A673 (cell line): ENCODE measurements at regions not wholly inside any gene's neighbourhood (a gene's known extent, or its start where the extent isn't known, plus 50 kb on each side); places are given as distances from the start of the nearest gene placed in this dataset.
A peak's percentile ranks its signal among the peaks of the same experiment; 100 is the strongest.

ENCODE experiments used
- BruUV-seq: library from RNA; stranded (reverse); fragments of 400-500 nt; replicated peaks from 2 replicates; lab custom pipeline; 2021; lab: Mats Ljungman, UMichigan
- CTCF ChIA-PET: fragments of 300-600 bp; sonication (Branson Sonifier 250); formaldehyde crosslinking; loops from one replicate; lab custom pipeline; 2022; ENCODE audit warnings: antibody characterized with exemption; lab: Charles Lee
- POLR2A ChIA-PET: fragments of 300-600 bp; sonication (Branson Sonifier 250); formaldehyde crosslinking; loops from one replicate; lab custom pipeline; 2022; ENCODE audit warnings: antibody characterized with exemption; ENCODE audit not compliant: low non-redundant PET; lab: Charles Lee
- DNase-seq: peaks from one replicate; pipeline ENCODE4 v3.0.0-alpha.2; 2015; ENCODE audit warnings: low spot score
- H3K27ac ChIP-seq: fragments of 200-600 bp; sonication (generic); 2 replicates; pipeline ENCODE4 v1.5.1; 2016; ENCODE audit warnings: mixed run types, low read depth, mild to moderate bottlenecking, mixed read lengths, antibody characterized with exemption, low read length; ENCODE audit not compliant: poor library complexity, severe bottlenecking
- H3K27me3 ChIP-seq: fragments of 200-600 bp; sonication (generic); replicated peaks from 2 replicates; pipeline ENCODE4 v1.6.1; 2017; ENCODE audit warnings: mixed run types, low read depth, mild to moderate bottlenecking, mixed read lengths, antibody characterized with exemption, low read length; ENCODE audit not compliant: insufficient read depth, poor library complexity
- H3K36me3 ChIP-seq: fragments of 200-600 bp; sonication (generic); 2 replicates; pipeline ENCODE4 v1.6.1; 2016; ENCODE audit warnings: mixed run types, mild to moderate bottlenecking, mixed read lengths, antibody characterized with exemption, low read length; ENCODE audit not compliant: insufficient read depth, poor library complexity, severe bottlenecking
- H3K4me1 ChIP-seq: fragments of 200-600 bp; sonication (generic); 2 replicates; pipeline ENCODE4 v1.6.1; 2017; ENCODE audit warnings: mixed run types, mild to moderate bottlenecking, mixed read lengths, antibody characterized with exemption, low read length; ENCODE audit not compliant: insufficient read depth, poor library complexity, severe bottlenecking
- H3K4me3 ChIP-seq: fragments of 200-600 bp; sonication (generic); 2 replicates; pipeline ENCODE4 v1.5.1; 2016; ENCODE audit warnings: low read depth, mixed run types, mild to moderate bottlenecking, mixed read lengths, low read length; ENCODE audit not compliant: poor library complexity, severe bottlenecking
- H3K9me3 ChIP-seq: fragments of 200-600 bp; sonication (generic); 2 replicates; pipeline ENCODE4 v1.6.1; 2016; ENCODE audit warnings: mixed run types, low read depth, mild to moderate bottlenecking, mixed read lengths, antibody characterized with exemption, low read length; ENCODE audit not compliant: poor library complexity, severe bottlenecking
- EZH2 ChIP-seq: fragments of 200-600 bp; sonication (generic); IDR thresholded peaks from 2 replicates; pipeline ENCODE4 v1.6.1; 2017; ENCODE audit warnings: borderline replicate concordance, low read depth, mild to moderate bottlenecking, mixed read lengths, antibody characterized with exemption, low read length; ENCODE audit not compliant: poor library complexity, severe bottlenecking
- intact Hi-C: fragments of 100-400 bp; cut with micrococcal nuclease; formaldehyde crosslinking; loops from one replicate; pipeline ENCODE4 v1.10.0; 2022; ENCODE audit not compliant: unreplicated experiment
- TF ChIP-seq, protein P1 (sequence below): fragments of 300-800, 200-600 bp; sonication (generic); conservative IDR thresholded peaks from 2 replicates; pipeline ENCODE4 v1.5.1; 2017; ENCODE audit warnings: low read depth, mild to moderate bottlenecking, antibody characterized with exemption, low read length, moderate library complexity, mixed read lengths

GRCh38 chr10:55426138-55426537 is 625.1 kb upstream of the PCDH15 start:
- Histone ChIP-seq H3K27me3 (no peaks in the 10 kb centered on the region), H3K27ac (no peak overlapping the region), H3K36me3 (no peaks in the 10 kb centered on the region), H3K9me3 (peaks cover 5% of the 10 kb centered on the region), H3K4me3 (no peak overlapping the region), H3K4me1 (no peaks in the 10 kb centered on the region)
- TF ChIP-seq, protein P1, sequence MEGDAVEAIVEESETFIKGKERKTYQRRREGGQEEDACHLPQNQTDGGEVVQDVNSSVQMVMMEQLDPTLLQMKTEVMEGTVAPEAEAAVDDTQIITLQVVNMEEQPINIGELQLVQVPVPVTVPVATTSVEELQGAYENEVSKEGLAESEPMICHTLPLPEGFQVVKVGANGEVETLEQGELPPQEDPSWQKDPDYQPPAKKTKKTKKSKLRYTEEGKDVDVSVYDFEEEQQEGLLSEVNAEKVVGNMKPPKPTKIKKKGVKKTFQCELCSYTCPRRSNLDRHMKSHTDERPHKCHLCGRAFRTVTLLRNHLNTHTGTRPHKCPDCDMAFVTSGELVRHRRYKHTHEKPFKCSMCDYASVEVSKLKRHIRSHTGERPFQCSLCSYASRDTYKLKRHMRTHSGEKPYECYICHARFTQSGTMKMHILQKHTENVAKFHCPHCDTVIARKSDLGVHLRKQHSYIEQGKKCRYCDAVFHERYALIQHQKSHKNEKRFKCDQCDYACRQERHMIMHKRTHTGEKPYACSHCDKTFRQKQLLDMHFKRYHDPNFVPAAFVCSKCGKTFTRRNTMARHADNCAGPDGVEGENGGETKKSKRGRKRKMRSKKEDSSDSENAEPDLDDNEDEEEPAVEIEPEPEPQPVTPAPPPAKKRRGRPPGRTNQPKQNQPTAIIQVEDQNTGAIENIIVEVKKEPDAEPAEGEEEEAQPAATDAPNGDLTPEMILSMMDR = no peak
- no peak for TF ChIP-seq EZH2
- ChIA-PET POLR2A (no interaction called here), CTCF (no interaction called here)
- no TSS peak for BruUV-seq
- DNase-seq = no peak
- intact Hi-C loops = no loop called here

DNA sequence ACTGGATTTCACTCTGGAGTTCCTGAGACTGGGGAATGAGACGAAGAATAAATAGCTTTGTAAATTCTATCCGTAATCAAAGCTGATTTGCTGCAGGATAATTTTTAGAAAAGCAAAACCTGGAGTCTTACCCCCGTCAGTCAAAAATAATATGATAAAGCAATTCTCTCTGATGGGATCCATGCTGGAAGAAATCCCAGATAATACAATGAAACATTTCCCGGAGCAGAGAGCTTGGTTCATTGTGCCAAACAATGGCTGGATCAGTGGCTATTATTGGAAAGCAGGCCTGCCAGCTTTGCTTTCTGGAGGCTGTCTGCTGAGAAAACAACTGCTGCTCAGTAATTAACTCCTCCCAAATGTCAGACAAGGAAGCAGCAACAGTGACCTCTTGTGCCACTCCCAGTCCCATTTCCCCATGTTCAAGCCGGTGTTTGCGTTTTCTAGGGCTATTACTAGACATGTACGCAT is 609.4 kb upstream of the PCDH15 start:
- H3K9me3 ChIP-seq = peaks cover 3% of the 10 kb centered on the region
- no peaks in the 10 kb centered on the region for H3K27me3 ChIP-seq
- DNase-seq = peak; percentile 0
- H3K4me3 ChIP-seq = no peak overlapping the region
- intact Hi-C loops = no loop called here
- TF ChIP-seq EZH2 = no peak
- TF ChIP-seq, protein P1 = no peak
- no peaks in the 10 kb centered on the region for H3K4me1 ChIP-seq
- no peaks in the 10 kb centered on the region for H3K36me3 ChIP-seq
- POLR2A ChIA-PET = no interaction called here
- H3K27ac ChIP-seq = no peak overlapping the region
- no TSS peak for BruUV-seq
- CTCF ChIA-PET = no interaction called here

DNA sequence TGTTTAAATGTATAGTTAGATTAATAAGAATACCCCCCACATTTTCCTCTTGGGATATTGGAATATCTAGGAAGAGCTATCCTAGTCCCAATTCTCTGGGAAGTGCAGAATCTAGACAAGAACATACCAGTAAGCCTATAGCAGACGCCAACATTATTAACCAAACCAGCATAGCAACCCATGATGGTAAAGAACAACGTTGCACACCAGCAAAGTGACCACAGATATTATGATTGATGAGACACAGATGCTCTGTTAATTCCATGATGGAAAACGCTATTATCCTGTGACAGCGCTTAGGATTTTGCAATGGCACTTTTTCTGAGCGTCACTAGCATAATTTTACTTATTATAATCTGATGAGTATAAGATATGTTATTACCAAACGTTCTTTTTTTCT is 603.1 kb upstream of the PCDH15 start:
- ChIA-PET CTCF (no interaction called here), POLR2A (no interaction called here)
- H3K27me3 ChIP-seq = no peaks in the 10 kb centered on the region
- intact Hi-C loops = no loop called here
- BruUV-seq = no TSS peak
- H3K4me3 ChIP-seq = no peak overlapping the region
- peaks cover 11% of the 10 kb centered on the region for H3K9me3 ChIP-seq
- TF ChIP-seq EZH2 = no peak
- TF ChIP-seq, protein P1 = no peak
- no peaks in the 10 kb centered on the region for H3K36me3 ChIP-seq
- no peaks in the 10 kb centered on the region for H3K4me1 ChIP-seq
- no peak overlapping the region for H3K27ac ChIP-seq
- no peak for DNase-seq
